GM23338 (cell line): ENCODE measurements at regions not wholly inside any gene's neighbourhood (a gene's known extent, or its start where the extent isn't known, plus 50 kb on each side); places are given as distances from the start of the nearest gene placed in this dataset.

ENCODE experiments used
- ATAC-seq: fragments of 200-7000 bp; cut with Tn5 transposase; 3 replicates; pipeline ENCODE4 v1.9.1; 2020
- DNase-seq: peaks from one replicate; pipeline ENCODE4 v3.0.0-alpha.2; 2015; ENCODE audit warnings: low spot score
- H2AFZ ChIP-seq: fragments of 200-600 bp; sonication (generic); 2 replicates; pipeline ENCODE4 v1.8.0; 2016; ENCODE audit warnings: antibody characterized with exemption, mild to moderate bottlenecking, moderate library complexity
- H3F3A ChIP-seq: fragments of 200-600 bp; sonication (generic); replicated peaks from 2 replicates; pipeline ENCODE4 v1.8.0; 2017; ENCODE audit warnings: antibody characterized with exemption, mixed run types, low read depth
- H3K27ac ChIP-seq: fragments of 200-600 bp; sonication (generic); 2 replicates; pipeline ENCODE4 v1.6.1; 2016; ENCODE audit warnings: low read depth
- H3K27me3 ChIP-seq: fragments of 200-600 bp; sonication (generic); 2 replicates; pipeline ENCODE4 v1.8.0; 2016; ENCODE audit warnings: mild to moderate bottlenecking, mixed run types, moderate library complexity; ENCODE audit not compliant: insufficient read depth
- H3K36me3 ChIP-seq: fragments of 200-600 bp; sonication (generic); 2 replicates; pipeline ENCODE4 v1.8.0; 2016; ENCODE audit warnings: mild to moderate bottlenecking; ENCODE audit not compliant: insufficient read depth
- H3K4me1 ChIP-seq: fragments of 200-600 bp; sonication (generic); 2 replicates; pipeline ENCODE4 v1.8.0; 2016; ENCODE audit warnings: mild to moderate bottlenecking, moderate library complexity; ENCODE audit not compliant: insufficient read depth
- H3K4me2 ChIP-seq: fragments of 200-600 bp; sonication (generic); 2 replicates; pipeline ENCODE4 v1.7.1; 2017; ENCODE audit warnings: mixed run types
- H3K4me3 ChIP-seq: fragments of 200-600 bp; sonication (generic); 2 replicates; pipeline ENCODE4 v1.6.1; 2016; ENCODE audit warnings: mixed run types
- H3K79me2 ChIP-seq: fragments of 200-600 bp; sonication (generic); replicated peaks from 2 replicates; pipeline ENCODE4 v1.8.0; 2017; ENCODE audit warnings: mild to moderate bottlenecking; ENCODE audit not compliant: insufficient read depth
- H3K9me2 ChIP-seq: fragments of 200-600 bp; sonication (generic); 2 replicates; pipeline ENCODE4 v1.8.0; 2017; ENCODE audit not compliant: insufficient read depth
- H4K20me1 ChIP-seq: fragments of 200-600 bp; sonication (generic); replicated peaks from 2 replicates; pipeline ENCODE4 v1.8.0; 2017; ENCODE audit warnings: mild to moderate bottlenecking; ENCODE audit not compliant: insufficient read depth
- H3K27ac Mint-ChIP-seq: 2 replicates; pipeline ENCODE4 v1.8.0; 2020; ENCODE audit warnings: inconsistent platforms, mild to moderate bottlenecking, moderate library complexity, mixed read lengths
- H3K27me3 Mint-ChIP-seq: 3 replicates; pipeline ENCODE4 v1.8.0; 2022; ENCODE audit warnings: low read depth, mild to moderate bottlenecking, moderate library complexity, mixed read lengths, inconsistent platforms; ENCODE audit not compliant: insufficient read depth, poor library complexity
- H3K36me3 Mint-ChIP-seq: 3 replicates; pipeline ENCODE4 v1.8.0; 2021; ENCODE audit warnings: low read depth, mild to moderate bottlenecking, inconsistent platforms, moderate library complexity, mixed read lengths
- H3K4me1 Mint-ChIP-seq: 3 replicates; pipeline ENCODE4 v1.8.0; 2020; ENCODE audit warnings: mild to moderate bottlenecking, inconsistent platforms, mixed read lengths
- H3K4me3 Mint-ChIP-seq: 3 replicates; pipeline ENCODE4 v1.8.0; 2021; ENCODE audit warnings: moderate library complexity, mild to moderate bottlenecking, inconsistent platforms, mixed read lengths
- H3K9me3 Mint-ChIP-seq: 3 replicates; pipeline ENCODE4 v1.8.0; 2020; ENCODE audit warnings: moderate library complexity, mild to moderate bottlenecking, inconsistent platforms, mixed read lengths
- CREB1 ChIP-seq: fragments of 250-450 bp; sonication (Bioruptor Pico); IDR thresholded peaks from 2 replicates; pipeline ENCODE4 v1.5.0; 2020; ENCODE audit warnings: low read depth, mild to moderate bottlenecking, moderate library complexity
- EZH2 ChIP-seq: fragments of 200-600 bp; sonication (generic); IDR thresholded peaks from one replicate; pipeline ENCODE4 v1.8.0; 2017; ENCODE audit warnings: antibody characterized with exemption, mild to moderate bottlenecking, low read depth; ENCODE audit not compliant: unreplicated experiment
- EZH2phosphoT487 ChIP-seq: fragments of 200-600 bp; sonication (generic); IDR thresholded peaks from one replicate; pipeline ENCODE4 v1.8.1; 2018; ENCODE audit warnings: antibody characterized with exemption; ENCODE audit not compliant: unreplicated experiment
- JUNB ChIP-seq: IDR thresholded peaks from one replicate; pipeline ENCODE4 v1.6.1; 2016; ENCODE audit warnings: antibody characterized with exemption; ENCODE audit not compliant: unreplicated experiment
- POLR2AphosphoS5 ChIP-seq: IDR thresholded peaks from 2 replicates; pipeline ENCODE4 v1.6.1; 2016; ENCODE audit warnings: antibody characterized with exemption, low read depth
- STAT1 ChIP-seq: IDR thresholded peaks from one replicate; pipeline ENCODE4 v1.6.1; 2016; ENCODE audit warnings: antibody characterized with exemption; ENCODE audit not compliant: unreplicated experiment
- ZNF114 ChIP-seq: fragments of 250-450 bp; sonication (Bioruptor Pico); IDR thresholded peaks from 2 replicates; pipeline ENCODE4 v1.5.0; 2020; ENCODE audit warnings: mild to moderate bottlenecking, moderate library complexity
- ZNF331 ChIP-seq: fragments of 250-450 bp; sonication (Bioruptor Pico); IDR thresholded peaks from 2 replicates; pipeline ENCODE4 v1.5.0; 2020; ENCODE audit warnings: low read depth, mild to moderate bottlenecking, moderate library complexity
- TF ChIP-seq, protein P1 (sequence below): fragments of 250-450 bp; sonication (Bioruptor Pico); IDR thresholded peaks from 2 replicates; pipeline ENCODE4 v1.5.0; 2020; ENCODE audit warnings: mild to moderate bottlenecking, moderate library complexity
- TF ChIP-seq, protein P2 (sequence below): IDR thresholded peaks from one replicate; pipeline ENCODE4 v1.6.1; 2018; ENCODE audit warnings: antibody characterized with exemption; ENCODE audit not compliant: unreplicated experiment
- TF ChIP-seq, protein P3 (sequence below), 2 experiments: fragments of 200-600 bp in 1 of 2; sonication (generic) in 1 of 2; conservative IDR thresholded peaks; 2 replicates each; pipeline versions ENCODE4 v1.5.1 to v1.6.1; 2016 to 2017; ENCODE audit warnings: antibody characterized with exemption in 2 of 2, low read depth in 2 of 2, mild to moderate bottlenecking in 2 of 2, moderate library complexity in 1 of 2
- TF ChIP-seq, protein P4 (sequence below): IDR thresholded peaks from 2 replicates; pipeline ENCODE4 v1.6.1; 2016; ENCODE audit warnings: antibody characterized with exemption

DNA sequence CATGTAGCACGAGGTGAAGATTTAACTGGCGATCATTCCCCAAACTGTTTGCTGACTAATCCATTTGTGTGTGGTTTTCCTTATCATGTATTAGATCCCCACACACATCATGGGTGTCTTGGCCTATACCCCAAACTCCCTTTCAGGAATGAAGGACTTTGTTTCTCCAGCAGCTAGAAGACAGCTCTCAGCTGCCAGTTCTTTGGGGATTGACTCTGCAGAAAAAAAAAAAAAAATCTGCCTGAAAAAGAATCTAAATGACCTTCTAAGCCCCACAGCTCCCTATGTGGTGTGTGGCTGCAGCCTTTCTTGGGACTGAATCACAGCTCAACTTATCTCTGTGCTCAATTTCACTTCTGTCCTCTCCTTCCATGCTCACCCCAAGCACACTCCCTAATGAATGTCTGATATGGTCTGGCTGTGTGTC, 256.3 kb upstream of the DUSP10 start:
- no peaks in the 10 kb centered on the region for H3K27me3 ChIP-seq
- no peak overlapping the region for H3K4me2 ChIP-seq
- no peak overlapping the region for H3K4me3 ChIP-seq
- no peaks in the 10 kb centered on the region for H3K9me3 Mint-ChIP-seq
- no peaks in the 10 kb centered on the region for H3F3A ChIP-seq
- no peak overlapping the region for H3K27ac ChIP-seq
- 0 out of 2 replicates have a peak overlapping the region, but pooled peaks have one; percentile 56 for H3K27ac Mint-ChIP-seq
- H3K4me1 Mint-ChIP-seq: peaks cover 5% of the 10 kb centered on the region; the same call in 2 of the 3 replicates
- no peaks in the 10 kb centered on the region for H4K20me1 ChIP-seq
- no peaks in the 10 kb centered on the region for H3K27me3 Mint-ChIP-seq
- no peak for DNase-seq
- no peaks in the 10 kb centered on the region for H3K79me2 ChIP-seq
- ATAC-seq: no peak
- no peaks in the 10 kb centered on the region for H3K36me3 Mint-ChIP-seq
- no peaks in the 10 kb centered on the region for H3K36me3 ChIP-seq
- no peak overlapping the region for H3K4me3 Mint-ChIP-seq
- H3K4me1 ChIP-seq: no peaks in the 10 kb centered on the region
- TF ChIP-seq EZH2phosphoT487 (no peak), POLR2AphosphoS5 (no peak), CREB1 (CRISPR knock-in tag) (no peak), ZNF331 (CRISPR knock-in tag) (no peak), JUNB (no peak), ZNF114 (CRISPR knock-in tag) (no peak), STAT1 (no peak), EZH2 (no peak)
- TF ChIP-seq, protein P1, sequence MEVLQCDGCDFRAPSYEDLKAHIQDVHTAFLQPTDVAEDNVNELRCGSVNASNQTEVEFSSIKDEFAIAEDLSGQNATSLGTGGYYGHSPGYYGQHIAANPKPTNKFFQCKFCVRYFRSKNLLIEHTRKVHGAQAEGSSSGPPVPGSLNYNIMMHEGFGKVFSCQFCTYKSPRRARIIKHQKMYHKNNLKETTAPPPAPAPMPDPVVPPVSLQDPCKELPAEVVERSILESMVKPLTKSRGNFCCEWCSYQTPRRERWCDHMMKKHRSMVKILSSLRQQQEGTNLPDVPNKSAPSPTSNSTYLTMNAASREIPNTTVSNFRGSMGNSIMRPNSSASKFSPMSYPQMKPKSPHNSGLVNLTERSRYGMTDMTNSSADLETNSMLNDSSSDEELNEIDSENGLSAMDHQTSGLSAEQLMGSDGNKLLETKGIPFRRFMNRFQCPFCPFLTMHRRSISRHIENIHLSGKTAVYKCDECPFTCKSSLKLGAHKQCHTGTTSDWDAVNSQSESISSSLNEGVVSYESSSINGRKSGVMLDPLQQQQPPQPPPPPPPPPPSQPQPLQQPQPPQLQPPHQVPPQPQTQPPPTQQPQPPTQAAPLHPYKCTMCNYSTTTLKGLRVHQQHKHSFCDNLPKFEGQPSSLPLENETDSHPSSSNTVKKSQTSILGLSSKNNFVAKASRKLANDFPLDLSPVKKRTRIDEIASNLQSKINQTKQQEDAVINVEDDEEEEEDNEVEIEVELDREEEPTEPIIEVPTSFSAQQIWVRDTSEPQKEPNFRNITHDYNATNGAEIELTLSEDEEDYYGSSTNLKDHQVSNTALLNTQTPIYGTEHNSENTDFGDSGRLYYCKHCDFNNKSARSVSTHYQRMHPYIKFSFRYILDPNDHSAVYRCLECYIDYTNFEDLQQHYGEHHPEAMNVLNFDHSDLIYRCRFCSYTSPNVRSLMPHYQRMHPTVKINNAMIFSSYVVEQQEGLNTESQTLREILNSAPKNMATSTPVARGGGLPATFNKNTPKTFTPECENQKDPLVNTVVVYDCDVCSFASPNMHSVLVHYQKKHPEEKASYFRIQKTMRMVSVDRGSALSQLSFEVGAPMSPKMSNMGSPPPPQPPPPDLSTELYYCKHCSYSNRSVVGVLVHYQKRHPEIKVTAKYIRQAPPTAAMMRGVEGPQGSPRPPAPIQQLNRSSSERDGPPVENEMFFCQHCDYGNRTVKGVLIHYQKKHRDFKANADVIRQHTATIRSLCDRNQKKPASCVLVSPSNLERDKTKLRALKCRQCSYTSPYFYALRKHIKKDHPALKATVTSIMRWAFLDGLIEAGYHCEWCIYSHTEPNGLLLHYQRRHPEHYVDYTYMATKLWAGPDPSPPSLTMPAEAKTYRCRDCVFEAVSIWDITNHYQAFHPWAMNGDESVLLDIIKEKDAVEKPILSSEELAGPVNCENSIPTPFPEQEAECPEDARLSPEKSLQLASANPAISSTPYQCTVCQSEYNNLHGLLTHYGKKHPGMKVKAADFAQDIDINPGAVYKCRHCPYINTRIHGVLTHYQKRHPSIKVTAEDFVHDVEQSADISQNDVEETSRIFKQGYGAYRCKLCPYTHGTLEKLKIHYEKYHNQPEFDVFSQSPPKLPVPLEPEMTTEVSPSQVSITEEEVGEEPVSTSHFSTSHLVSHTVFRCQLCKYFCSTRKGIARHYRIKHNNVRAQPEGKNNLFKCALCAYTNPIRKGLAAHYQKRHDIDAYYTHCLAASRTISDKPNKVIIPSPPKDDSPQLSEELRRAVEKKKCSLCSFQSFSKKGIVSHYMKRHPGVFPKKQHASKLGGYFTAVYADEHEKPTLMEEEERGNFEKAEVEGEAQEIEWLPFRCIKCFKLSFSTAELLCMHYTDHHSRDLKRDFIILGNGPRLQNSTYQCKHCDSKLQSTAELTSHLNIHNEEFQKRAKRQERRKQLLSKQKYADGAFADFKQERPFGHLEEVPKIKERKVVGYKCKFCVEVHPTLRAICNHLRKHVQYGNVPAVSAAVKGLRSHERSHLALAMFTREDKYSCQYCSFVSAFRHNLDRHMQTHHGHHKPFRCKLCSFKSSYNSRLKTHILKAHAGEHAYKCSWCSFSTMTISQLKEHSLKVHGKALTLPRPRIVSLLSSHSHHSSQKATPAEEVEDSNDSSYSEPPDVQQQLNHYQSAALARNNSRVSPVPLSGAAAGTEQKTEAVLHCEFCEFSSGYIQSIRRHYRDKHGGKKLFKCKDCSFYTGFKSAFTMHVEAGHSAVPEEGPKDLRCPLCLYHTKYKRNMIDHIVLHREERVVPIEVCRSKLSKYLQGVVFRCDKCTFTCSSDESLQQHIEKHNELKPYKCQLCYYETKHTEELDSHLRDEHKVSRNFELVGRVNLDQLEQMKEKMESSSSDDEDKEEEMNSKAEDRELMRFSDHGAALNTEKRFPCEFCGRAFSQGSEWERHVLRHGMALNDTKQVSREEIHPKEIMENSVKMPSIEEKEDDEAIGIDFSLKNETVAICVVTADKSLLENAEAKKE (CRISPR knock-in tag): no peak
- TF ChIP-seq, protein P2, sequence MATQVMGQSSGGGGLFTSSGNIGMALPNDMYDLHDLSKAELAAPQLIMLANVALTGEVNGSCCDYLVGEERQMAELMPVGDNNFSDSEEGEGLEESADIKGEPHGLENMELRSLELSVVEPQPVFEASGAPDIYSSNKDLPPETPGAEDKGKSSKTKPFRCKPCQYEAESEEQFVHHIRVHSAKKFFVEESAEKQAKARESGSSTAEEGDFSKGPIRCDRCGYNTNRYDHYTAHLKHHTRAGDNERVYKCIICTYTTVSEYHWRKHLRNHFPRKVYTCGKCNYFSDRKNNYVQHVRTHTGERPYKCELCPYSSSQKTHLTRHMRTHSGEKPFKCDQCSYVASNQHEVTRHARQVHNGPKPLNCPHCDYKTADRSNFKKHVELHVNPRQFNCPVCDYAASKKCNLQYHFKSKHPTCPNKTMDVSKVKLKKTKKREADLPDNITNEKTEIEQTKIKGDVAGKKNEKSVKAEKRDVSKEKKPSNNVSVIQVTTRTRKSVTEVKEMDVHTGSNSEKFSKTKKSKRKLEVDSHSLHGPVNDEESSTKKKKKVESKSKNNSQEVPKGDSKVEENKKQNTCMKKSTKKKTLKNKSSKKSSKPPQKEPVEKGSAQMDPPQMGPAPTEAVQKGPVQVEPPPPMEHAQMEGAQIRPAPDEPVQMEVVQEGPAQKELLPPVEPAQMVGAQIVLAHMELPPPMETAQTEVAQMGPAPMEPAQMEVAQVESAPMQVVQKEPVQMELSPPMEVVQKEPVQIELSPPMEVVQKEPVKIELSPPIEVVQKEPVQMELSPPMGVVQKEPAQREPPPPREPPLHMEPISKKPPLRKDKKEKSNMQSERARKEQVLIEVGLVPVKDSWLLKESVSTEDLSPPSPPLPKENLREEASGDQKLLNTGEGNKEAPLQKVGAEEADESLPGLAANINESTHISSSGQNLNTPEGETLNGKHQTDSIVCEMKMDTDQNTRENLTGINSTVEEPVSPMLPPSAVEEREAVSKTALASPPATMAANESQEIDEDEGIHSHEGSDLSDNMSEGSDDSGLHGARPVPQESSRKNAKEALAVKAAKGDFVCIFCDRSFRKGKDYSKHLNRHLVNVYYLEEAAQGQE: no peak
- TF ChIP-seq, protein P3, sequence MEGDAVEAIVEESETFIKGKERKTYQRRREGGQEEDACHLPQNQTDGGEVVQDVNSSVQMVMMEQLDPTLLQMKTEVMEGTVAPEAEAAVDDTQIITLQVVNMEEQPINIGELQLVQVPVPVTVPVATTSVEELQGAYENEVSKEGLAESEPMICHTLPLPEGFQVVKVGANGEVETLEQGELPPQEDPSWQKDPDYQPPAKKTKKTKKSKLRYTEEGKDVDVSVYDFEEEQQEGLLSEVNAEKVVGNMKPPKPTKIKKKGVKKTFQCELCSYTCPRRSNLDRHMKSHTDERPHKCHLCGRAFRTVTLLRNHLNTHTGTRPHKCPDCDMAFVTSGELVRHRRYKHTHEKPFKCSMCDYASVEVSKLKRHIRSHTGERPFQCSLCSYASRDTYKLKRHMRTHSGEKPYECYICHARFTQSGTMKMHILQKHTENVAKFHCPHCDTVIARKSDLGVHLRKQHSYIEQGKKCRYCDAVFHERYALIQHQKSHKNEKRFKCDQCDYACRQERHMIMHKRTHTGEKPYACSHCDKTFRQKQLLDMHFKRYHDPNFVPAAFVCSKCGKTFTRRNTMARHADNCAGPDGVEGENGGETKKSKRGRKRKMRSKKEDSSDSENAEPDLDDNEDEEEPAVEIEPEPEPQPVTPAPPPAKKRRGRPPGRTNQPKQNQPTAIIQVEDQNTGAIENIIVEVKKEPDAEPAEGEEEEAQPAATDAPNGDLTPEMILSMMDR (conservative IDR thresholded peaks at IDR 0.05; ENCODE audit: low read depth in 2 of 2): no peak
- TF ChIP-seq, protein P4, sequence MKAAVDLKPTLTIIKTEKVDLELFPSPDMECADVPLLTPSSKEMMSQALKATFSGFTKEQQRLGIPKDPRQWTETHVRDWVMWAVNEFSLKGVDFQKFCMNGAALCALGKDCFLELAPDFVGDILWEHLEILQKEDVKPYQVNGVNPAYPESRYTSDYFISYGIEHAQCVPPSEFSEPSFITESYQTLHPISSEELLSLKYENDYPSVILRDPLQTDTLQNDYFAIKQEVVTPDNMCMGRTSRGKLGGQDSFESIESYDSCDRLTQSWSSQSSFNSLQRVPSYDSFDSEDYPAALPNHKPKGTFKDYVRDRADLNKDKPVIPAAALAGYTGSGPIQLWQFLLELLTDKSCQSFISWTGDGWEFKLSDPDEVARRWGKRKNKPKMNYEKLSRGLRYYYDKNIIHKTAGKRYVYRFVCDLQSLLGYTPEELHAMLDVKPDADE: no peak
- peak overlapping the region; percentile 80 for H2AFZ ChIP-seq
- 0 out of 2 replicates have a peak, but pooled peaks cover 4% of the 10 kb centered on the region for H3K9me2 ChIP-seq
